ENCODE measurements at regions not wholly inside any gene's neighbourhood (a gene's known extent, or its start where the extent isn't known, plus 50 kb on each side); places are given as distances from the start of the nearest gene placed in this dataset.

DNA sequence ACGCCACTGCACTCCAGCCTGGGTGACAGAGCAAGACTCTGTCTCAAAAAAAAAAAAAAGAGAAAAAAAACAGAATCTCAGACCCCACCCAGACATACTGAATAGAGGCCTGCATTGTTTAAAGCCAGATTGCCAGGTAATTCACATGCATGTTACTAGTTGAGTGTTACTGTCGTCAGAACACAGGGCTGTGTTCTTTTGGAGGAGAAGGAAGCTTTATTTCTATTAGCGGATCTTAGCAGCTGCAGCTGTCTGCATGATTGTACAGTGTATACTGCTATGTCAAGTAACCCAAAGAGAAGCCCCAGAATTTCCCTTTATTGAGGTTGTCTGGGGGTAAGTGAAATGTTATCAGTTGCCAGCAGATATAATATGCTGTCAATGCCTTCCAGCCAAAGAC is 496.6 kb upstream of the NAALADL2 start:
- 100% methylated on average over 1 of the region's 3 CpGs for WGBS (ENCODE audit: insufficient coverage)
- H3K27ac Mint-ChIP-seq, result peak overlapping the region in 1 of 7 donors; percentile 5
- peaks cover 0 to 4% (median 0%) of the 10 kb centered on the region in 3 donors for H3K27me3 Mint-ChIP-seq (ENCODE audit: low read depth in 3 of 3)
- no peak overlapping the region for H2AFZ ChIP-seq (ENCODE audit: insufficient read depth, low read depth, low read length, poor library complexity, severe bottlenecking)
- H4K20me1 ChIP-seq (ENCODE audit: insufficient read depth, low read length), result no peaks in the 10 kb centered on the region
- no peak overlapping the region for H3K4me3 Mint-ChIP-seq
- no peak for DNase-seq
- peaks cover 0 to 3% of the 10 kb centered on the region in 2 donors for H3K9me3 ChIP-seq (replicated peaks in 1 of 2; ENCODE audit: control insufficient read depth in 1 of 2, insufficient read depth in 1 of 2, low read length in 2 of 2)
- H3K4me1 Mint-ChIP-seq, result no peaks in the 10 kb centered on the region
- no peak overlapping the region for H3K4me2 ChIP-seq (replicated peaks; ENCODE audit: extremely low read depth, low read length, poor library complexity, severe bottlenecking)
- H3K4me1 ChIP-seq (ENCODE audit: control insufficient read depth in 1 of 2, insufficient read depth in 2 of 2, low read length in 2 of 2), result no peaks in the 10 kb centered on the region
- intact Hi-C loops (cut with micrococcal nuclease), result no loop called here
- no peaks in the 10 kb centered on the region for H3K36me3 ChIP-seq (replicated peaks in 1 of 2; ENCODE audit: control insufficient read depth in 1 of 2, insufficient read depth in 2 of 2, low read length in 2 of 2)
- no peaks in the 10 kb centered on the region for H3K36me3 Mint-ChIP-seq
- H3K79me2 ChIP-seq (ENCODE audit: insufficient read depth, low read length), result no peaks in the 10 kb centered on the region
- H3K4me3 ChIP-seq (replicated peaks in 1 of 3; ENCODE audit: low read depth in 2 of 3, low read length in 3 of 3), result no peak overlapping the region
- no peak overlapping the region for H3K9ac ChIP-seq (ENCODE audit: insufficient read depth, low read length, poor library complexity, severe bottlenecking)
- TF ChIP-seq, protein P1, sequence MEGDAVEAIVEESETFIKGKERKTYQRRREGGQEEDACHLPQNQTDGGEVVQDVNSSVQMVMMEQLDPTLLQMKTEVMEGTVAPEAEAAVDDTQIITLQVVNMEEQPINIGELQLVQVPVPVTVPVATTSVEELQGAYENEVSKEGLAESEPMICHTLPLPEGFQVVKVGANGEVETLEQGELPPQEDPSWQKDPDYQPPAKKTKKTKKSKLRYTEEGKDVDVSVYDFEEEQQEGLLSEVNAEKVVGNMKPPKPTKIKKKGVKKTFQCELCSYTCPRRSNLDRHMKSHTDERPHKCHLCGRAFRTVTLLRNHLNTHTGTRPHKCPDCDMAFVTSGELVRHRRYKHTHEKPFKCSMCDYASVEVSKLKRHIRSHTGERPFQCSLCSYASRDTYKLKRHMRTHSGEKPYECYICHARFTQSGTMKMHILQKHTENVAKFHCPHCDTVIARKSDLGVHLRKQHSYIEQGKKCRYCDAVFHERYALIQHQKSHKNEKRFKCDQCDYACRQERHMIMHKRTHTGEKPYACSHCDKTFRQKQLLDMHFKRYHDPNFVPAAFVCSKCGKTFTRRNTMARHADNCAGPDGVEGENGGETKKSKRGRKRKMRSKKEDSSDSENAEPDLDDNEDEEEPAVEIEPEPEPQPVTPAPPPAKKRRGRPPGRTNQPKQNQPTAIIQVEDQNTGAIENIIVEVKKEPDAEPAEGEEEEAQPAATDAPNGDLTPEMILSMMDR (IDR thresholded peaks at IDR 0.05), result no peak
- peaks cover 0 to 15% (median 4%) of the 10 kb centered on the region in 7 donors for H3K9me3 Mint-ChIP-seq
- H3K27me3 ChIP-seq (ENCODE audit: control insufficient read depth in 2 of 2, insufficient read depth in 2 of 2, low read length in 2 of 2), result no peaks in the 10 kb centered on the region
- no peak overlapping the region for H3K27ac ChIP-seq (ENCODE audit: low read depth in 1 of 2, low read length in 2 of 2)

GRCh38 chr3:174363256-174363655 is 495.9 kb upstream of the NAALADL2 start:
- H3K4me2 ChIP-seq (replicated peaks; ENCODE audit: extremely low read depth, low read length, poor library complexity, severe bottlenecking), result no peak overlapping the region
- H3K4me3 ChIP-seq (replicated peaks in 1 of 3; ENCODE audit: low read depth in 2 of 3, low read length in 3 of 3), result no peak overlapping the region
- peaks cover 0 to 3% of the 10 kb centered on the region in 2 donors for H3K9me3 ChIP-seq (replicated peaks in 1 of 2; ENCODE audit: control insufficient read depth in 1 of 2, insufficient read depth in 1 of 2, low read length in 2 of 2)
- no peaks in the 10 kb centered on the region for H3K36me3 ChIP-seq (replicated peaks in 1 of 2; ENCODE audit: control insufficient read depth in 1 of 2, insufficient read depth in 2 of 2, low read length in 2 of 2)
- H3K27me3 ChIP-seq (ENCODE audit: control insufficient read depth in 2 of 2, insufficient read depth in 2 of 2, low read length in 2 of 2), result no peaks in the 10 kb centered on the region
- H3K27ac ChIP-seq (ENCODE audit: low read depth in 1 of 2, low read length in 2 of 2), result no peak overlapping the region
- Mint-ChIP-seq H3K9me3 (peaks cover under 1 to 19% (median 8%) of the 10 kb centered on the region in 7 donors), H3K27ac (no peak overlapping the region), H3K36me3 (no peaks in the 10 kb centered on the region), H3K4me3 (no peak overlapping the region), H3K27me3 (ENCODE audit: low read depth in 3 of 3) (peaks cover 0 to 4% (median 0%) of the 10 kb centered on the region in 3 donors), H3K4me1 (no peaks in the 10 kb centered on the region)
- no peak for DNase-seq
- H3K79me2 ChIP-seq (ENCODE audit: insufficient read depth, low read length), result no peaks in the 10 kb centered on the region
- no peaks in the 10 kb centered on the region for H3K4me1 ChIP-seq (ENCODE audit: control insufficient read depth in 1 of 2, insufficient read depth in 2 of 2, low read length in 2 of 2)
- WGBS (ENCODE audit: insufficient coverage), result 50% methylated on average over 2 of the region's 3 CpGs
- no peak overlapping the region for H3K9ac ChIP-seq (ENCODE audit: insufficient read depth, low read length, poor library complexity, severe bottlenecking)
- H2AFZ ChIP-seq (ENCODE audit: insufficient read depth, low read depth, low read length, poor library complexity, severe bottlenecking), result no peak overlapping the region
- H4K20me1 ChIP-seq (ENCODE audit: insufficient read depth, low read length), result no peaks in the 10 kb centered on the region
- intact Hi-C loops (cut with micrococcal nuclease), result no loop called here
- TF ChIP-seq, protein P1 (IDR thresholded peaks at IDR 0.05), result no peak
